Smooth muscle cell (in vitro differentiated cells): ENCODE measurements at regions not wholly inside any gene's neighbourhood (a gene's known extent, or its start where the extent isn't known, plus 50 kb on each side); places are given as distances from the start of the nearest gene placed in this dataset.

Source experiments
- DNase-seq: peaks from one replicate; lab custom pipeline; 2025; ENCODE audit not compliant: unreplicated experiment; lab: John Stamatoyannopoulos, UW
- H2AFZ ChIP-seq: fragments of 200-600 bp; sonication (generic); 2 replicates; pipeline ENCODE4 v1.6.0; 2016; ENCODE audit warnings: antibody characterized with exemption, low read depth, mild to moderate bottlenecking
- H3F3A ChIP-seq: fragments of 200-600 bp; sonication (generic); 2 replicates; pipeline ENCODE4 v1.6.0; 2017; ENCODE audit warnings: antibody characterized with exemption, low read depth
- H3K27ac ChIP-seq: fragments of 200-600 bp; sonication (generic); 2 replicates; pipeline ENCODE4 v1.5.1; 2016; ENCODE audit warnings: low read depth, mild to moderate bottlenecking
- H3K27me3 ChIP-seq: fragments of 200-600 bp; sonication (generic); 2 replicates; pipeline ENCODE4 v1.6.1; 2016; ENCODE audit warnings: low read depth, mild to moderate bottlenecking
- H3K36me3 ChIP-seq: fragments of 200-600 bp; sonication (generic); 2 replicates; pipeline ENCODE4 v1.5.1; 2016; ENCODE audit warnings: low read depth
- H3K4me1 ChIP-seq: fragments of 200-600 bp; sonication (generic); 2 replicates; pipeline ENCODE4 v1.5.1; 2016; ENCODE audit warnings: low read depth
- H3K4me2 ChIP-seq: fragments of 200-600 bp; sonication (generic); 2 replicates; pipeline ENCODE4 v1.6.0; 2016; ENCODE audit warnings: mild to moderate bottlenecking
- H3K4me3 ChIP-seq: fragments of 200-600 bp; sonication (generic); 2 replicates; pipeline ENCODE4 v1.5.1; 2016; ENCODE audit warnings: mild to moderate bottlenecking
- H3K79me2 ChIP-seq: fragments of 200-600 bp; sonication (generic); 2 replicates; pipeline ENCODE4 v1.6.0; 2016; ENCODE audit warnings: low read depth, mild to moderate bottlenecking
- H3K9ac ChIP-seq: fragments of 200-600 bp; sonication (generic); 2 replicates; pipeline ENCODE4 v1.6.0; 2016; ENCODE audit warnings: low read depth
- H3K9me3 ChIP-seq: fragments of 200-600 bp; sonication (generic); replicated peaks from 2 replicates; pipeline ENCODE4 v1.5.1; 2016; ENCODE audit warnings: low read depth
- H4K20me1 ChIP-seq: fragments of 200-600 bp; sonication (generic); 2 replicates; pipeline ENCODE4 v1.6.0; 2016; ENCODE audit warnings: low read depth
- WGBS: methylation state at CpG from one replicate; pipeline ENCODE4 v1.1.7; 2016; ENCODE audit warnings: low lambda C conversion rate; 5-methylcytosine and 5-hydroxymethylcytosine counted together
- TF ChIP-seq, protein P1 (sequence below): fragments of 200-600 bp; sonication (generic); IDR thresholded peaks from 2 replicates; pipeline ENCODE4 v1.5.1; 2017; ENCODE audit warnings: borderline replicate concordance, mild to moderate bottlenecking, antibody characterized with exemption; ENCODE audit not compliant: insufficient read depth, poor library complexity, severe bottlenecking

DNA sequence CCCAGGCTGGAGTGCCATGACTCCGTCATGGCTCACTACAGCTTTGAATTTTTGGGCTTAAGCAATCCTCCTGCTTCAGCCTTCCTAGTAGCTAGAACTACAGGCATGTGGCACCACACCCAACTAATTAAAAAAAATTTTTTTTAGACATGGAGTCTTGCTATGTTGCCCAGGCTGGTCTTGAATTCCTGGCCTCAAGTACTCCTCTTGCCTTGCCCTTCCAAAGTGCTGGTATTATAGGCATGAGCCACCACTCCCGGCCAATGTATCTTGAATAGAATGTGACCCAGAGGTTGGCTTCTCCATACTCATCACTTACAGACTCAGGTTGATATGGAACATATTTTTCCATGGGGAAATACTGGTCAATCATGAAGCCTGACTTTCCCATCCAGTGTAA, 51.2 kb upstream of the JAK2 start:
- WGBS = 93% methylated on average over 2 of the region's 2 CpGs
- H3K27ac ChIP-seq = no peak overlapping the region
- no peaks in the 10 kb centered on the region for H3K79me2 ChIP-seq
- H3K36me3 ChIP-seq = no peaks in the 10 kb centered on the region
- H3K4me2 ChIP-seq = no peak overlapping the region
- H3F3A ChIP-seq = no peaks in the 10 kb centered on the region
- DNase-seq = no peak
- no peak overlapping the region for H3K4me3 ChIP-seq
- H3K9ac ChIP-seq = no peak overlapping the region
- no peaks in the 10 kb centered on the region for H3K4me1 ChIP-seq
- H2AFZ ChIP-seq = no peak overlapping the region
- TF ChIP-seq, protein P1, sequence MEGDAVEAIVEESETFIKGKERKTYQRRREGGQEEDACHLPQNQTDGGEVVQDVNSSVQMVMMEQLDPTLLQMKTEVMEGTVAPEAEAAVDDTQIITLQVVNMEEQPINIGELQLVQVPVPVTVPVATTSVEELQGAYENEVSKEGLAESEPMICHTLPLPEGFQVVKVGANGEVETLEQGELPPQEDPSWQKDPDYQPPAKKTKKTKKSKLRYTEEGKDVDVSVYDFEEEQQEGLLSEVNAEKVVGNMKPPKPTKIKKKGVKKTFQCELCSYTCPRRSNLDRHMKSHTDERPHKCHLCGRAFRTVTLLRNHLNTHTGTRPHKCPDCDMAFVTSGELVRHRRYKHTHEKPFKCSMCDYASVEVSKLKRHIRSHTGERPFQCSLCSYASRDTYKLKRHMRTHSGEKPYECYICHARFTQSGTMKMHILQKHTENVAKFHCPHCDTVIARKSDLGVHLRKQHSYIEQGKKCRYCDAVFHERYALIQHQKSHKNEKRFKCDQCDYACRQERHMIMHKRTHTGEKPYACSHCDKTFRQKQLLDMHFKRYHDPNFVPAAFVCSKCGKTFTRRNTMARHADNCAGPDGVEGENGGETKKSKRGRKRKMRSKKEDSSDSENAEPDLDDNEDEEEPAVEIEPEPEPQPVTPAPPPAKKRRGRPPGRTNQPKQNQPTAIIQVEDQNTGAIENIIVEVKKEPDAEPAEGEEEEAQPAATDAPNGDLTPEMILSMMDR = no peak
- H3K27me3 ChIP-seq = no peaks in the 10 kb centered on the region
- H3K9me3 ChIP-seq = no peaks in the 10 kb centered on the region
- H4K20me1 ChIP-seq = no peaks in the 10 kb centered on the region

DNA sequence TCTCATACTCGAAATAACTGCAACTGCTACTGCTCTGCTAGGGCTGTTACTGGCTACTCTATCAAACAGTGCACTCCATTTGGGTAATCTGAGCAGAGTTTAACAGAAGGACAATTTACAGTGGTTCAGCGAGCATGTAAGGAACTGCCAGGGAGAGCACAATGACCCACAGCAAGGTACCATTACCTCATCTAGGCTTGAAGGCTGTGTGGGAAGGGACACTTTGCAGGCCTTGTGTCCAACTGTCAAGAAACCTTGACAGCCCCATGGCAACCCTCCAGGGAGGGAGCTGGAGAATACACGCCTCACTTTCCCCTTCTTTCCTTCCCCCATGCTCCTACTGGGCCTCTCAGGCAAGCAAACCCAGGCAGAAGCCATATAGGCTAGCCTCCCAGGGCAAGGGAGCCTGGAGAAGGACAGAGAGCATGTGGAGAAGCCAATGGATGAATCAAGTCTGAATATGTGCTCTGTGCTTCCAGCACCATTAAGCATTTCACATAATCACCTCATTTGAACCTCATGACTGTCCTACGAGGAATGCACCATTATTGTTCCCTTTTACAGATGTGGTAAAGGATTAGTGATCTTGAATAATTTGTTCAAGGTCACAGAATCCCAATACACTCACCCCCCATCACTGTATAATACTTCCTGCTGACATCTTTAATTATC, 49.9 kb upstream of the JAK2 start:
- no peak overlapping the region for H3K9ac ChIP-seq
- H2AFZ ChIP-seq = no peak overlapping the region
- no peaks in the 10 kb centered on the region for H3K4me1 ChIP-seq
- DNase-seq = no peak
- H3K36me3 ChIP-seq = no peaks in the 10 kb centered on the region
- no peak overlapping the region for H3K4me2 ChIP-seq
- no peaks in the 10 kb centered on the region for H3K27me3 ChIP-seq
- H4K20me1 ChIP-seq = no peaks in the 10 kb centered on the region
- H3K4me3 ChIP-seq = no peak overlapping the region
- no peaks in the 10 kb centered on the region for H3K79me2 ChIP-seq
- WGBS = 83% methylated on average over 4 of the region's 4 CpGs
- H3K9me3 ChIP-seq = no peaks in the 10 kb centered on the region
- TF ChIP-seq, protein P1 = no peak
- H3F3A ChIP-seq = no peaks in the 10 kb centered on the region
- no peak overlapping the region for H3K27ac ChIP-seq
